Heart right ventricle (tissue), 16 donors: ENCODE measurements at regions not wholly inside any gene's neighbourhood (a gene's known extent, or its start where the extent isn't known, plus 50 kb on each side); places are given as distances from the start of the nearest gene placed in this dataset.

ENCODE experiments used
- ATAC-seq, 8 donors: fragments of 200-7000 bp; cut with Tn5 transposase; one replicate each; pipeline ENCODE4 v1.9.1; 2020; ENCODE audit warnings: mild to moderate bottlenecking in 8 of 8, moderate library complexity in 8 of 8, moderate number of reproducible peaks in 1 of 8
- DNase-seq, 2 donors: peaks; one replicate each; pipeline ENCODE4 v3.0.0-alpha.2; 2020
- H3K27ac ChIP-seq, 10 donors: fragments of 200-600 bp; sonication (generic) in 2 of 10; one replicate each; pipeline versions ENCODE4 v1.5.0 to v1.8.0; 2020 to 2022; ENCODE audit warnings: mild to moderate bottlenecking in 3 of 10
- H3K27me3 ChIP-seq, 7 donors: fragments of 200-600 bp; one replicate each; pipeline ENCODE4 v1.8.0; 2021 to 2022; ENCODE audit warnings: mild to moderate bottlenecking in 2 of 7
- H3K36me3 ChIP-seq, 9 donors: fragments of 200-600 bp; sonication (generic) in 1 of 9; one replicate each; pipeline versions ENCODE4 v1.5.0 to v1.8.0; 2020 to 2022; ENCODE audit warnings: mild to moderate bottlenecking in 2 of 9
- H3K4me1 ChIP-seq, 9 donors: fragments of 200-600 bp; sonication (generic) in 1 of 9; one replicate each; pipeline versions ENCODE4 v1.5.0 to v1.8.0; 2020 to 2022; ENCODE audit warnings: mild to moderate bottlenecking in 4 of 9
- H3K4me3 ChIP-seq, 10 donors: fragments of 200-600 bp; sonication (generic) in 2 of 10; one replicate each; pipeline versions ENCODE4 v1.5.0 to v1.8.0; 2020 to 2022; ENCODE audit warnings: mild to moderate bottlenecking in 7 of 10, moderate library complexity in 2 of 10
- H3K9me3 ChIP-seq, 11 donors: fragments of 200-600 bp in 10 of 11; sonication (generic) in 2 of 11; one replicate each; pipeline versions ENCODE4 v1.5.0 to v1.8.0; 2013 to 2022; ENCODE audit warnings: mild to moderate bottlenecking in 2 of 11, control low read depth in 1 of 11, moderate library complexity in 1 of 11
- WGBS, 2 donors: extraction: QIAGEN DNeasy Blood & Tissue Kit; methylation state at CpG; one replicate each; pipeline ENCODE4 v1.1.7; 2013; ENCODE audit warnings: inconsistent platforms in 1 of 2; 5-methylcytosine and 5-hydroxymethylcytosine counted together
- intact Hi-C, 10 donors: fragments of 100-400 bp; cut with DNase I; formaldehyde crosslinking; loops; one replicate each; pipeline versions ENCODE4 v1.11.1 to v1.14.2; 2022
- TF ChIP-seq, protein P1 (sequence below), 9 donors: fragments of 200-600 bp; sonication (generic) in 2 of 9; IDR thresholded peaks; one replicate each; pipeline versions ENCODE4 v1.5.0 to v1.8.0; 2021 to 2022; ENCODE audit warnings: antibody characterized with exemption in 9 of 9, mild to moderate bottlenecking in 5 of 9, moderate library complexity in 1 of 9
- donor health status: Arrhythmogenic right ventricular cardiomyopathy.
- donor health status: ischemic (EF 13 %, LVEDD 7.1; RV severe dilation, severe dysfunction).
- donor health status: healthy with polysubstance abuse.
- donor health status: DM: no; HTN: yes; CAD: no.
- donor health status: DM: no; HTN: no; CAD: no.
- donor health status: ischemic (EF 25% LVEDD 6.9; RV normal size, moderate dysfunction).
- donor health status: ischemic (EF 25% LVEDD 5.7; RV mildly dilated, moderate dysfunction).
- donor health status: healthy.
- donor health status: DM: yes; HTN: yes; CAD: no.
- donor health status: Ischemic cardiomyopathy.
- donor health status: ischemic (EF 35%, LVEDD 5.7; RV mildly dilated, moderate dysfunction).
- donor health status: nonischemic (EF 11% LVEDD 7.7; RV severe dilation, severe dysfunction).
- donor health status: DM: yes; HTN: yes; CAD: no.
- donor health status: PGD.
- donor health status: ischemic (EF 29% LVEDD 5.4; RV normal size, mild dysfunction).
- donor health status: nonischemic (EF 23%, LVEDD 6.1; RV moderate dilation, normal function).

DNA sequence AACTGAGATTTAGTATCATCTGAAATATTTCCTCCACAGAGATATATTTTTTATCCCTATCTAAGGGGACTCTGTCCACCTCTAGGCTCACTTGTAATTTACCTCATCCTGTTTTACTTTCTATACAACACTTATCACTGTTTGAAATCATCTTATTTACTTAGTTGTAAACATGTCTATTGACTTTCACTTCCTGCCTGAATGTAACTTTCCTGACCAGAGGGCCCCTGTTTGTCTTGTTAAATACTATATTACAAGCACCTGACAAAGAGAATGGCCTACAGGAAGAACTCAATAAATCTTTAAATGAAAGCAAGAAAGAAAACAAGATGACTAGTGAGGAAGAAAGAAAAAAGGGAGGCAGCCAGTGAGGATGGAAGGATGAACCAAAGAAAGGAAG is 1727.5 kb downstream of the LRRC4C start:
- no peaks in the 10 kb centered on the region for H3K4me1 ChIP-seq
- no peak for DNase-seq
- ATAC-seq = no peak
- TF ChIP-seq, protein P1, sequence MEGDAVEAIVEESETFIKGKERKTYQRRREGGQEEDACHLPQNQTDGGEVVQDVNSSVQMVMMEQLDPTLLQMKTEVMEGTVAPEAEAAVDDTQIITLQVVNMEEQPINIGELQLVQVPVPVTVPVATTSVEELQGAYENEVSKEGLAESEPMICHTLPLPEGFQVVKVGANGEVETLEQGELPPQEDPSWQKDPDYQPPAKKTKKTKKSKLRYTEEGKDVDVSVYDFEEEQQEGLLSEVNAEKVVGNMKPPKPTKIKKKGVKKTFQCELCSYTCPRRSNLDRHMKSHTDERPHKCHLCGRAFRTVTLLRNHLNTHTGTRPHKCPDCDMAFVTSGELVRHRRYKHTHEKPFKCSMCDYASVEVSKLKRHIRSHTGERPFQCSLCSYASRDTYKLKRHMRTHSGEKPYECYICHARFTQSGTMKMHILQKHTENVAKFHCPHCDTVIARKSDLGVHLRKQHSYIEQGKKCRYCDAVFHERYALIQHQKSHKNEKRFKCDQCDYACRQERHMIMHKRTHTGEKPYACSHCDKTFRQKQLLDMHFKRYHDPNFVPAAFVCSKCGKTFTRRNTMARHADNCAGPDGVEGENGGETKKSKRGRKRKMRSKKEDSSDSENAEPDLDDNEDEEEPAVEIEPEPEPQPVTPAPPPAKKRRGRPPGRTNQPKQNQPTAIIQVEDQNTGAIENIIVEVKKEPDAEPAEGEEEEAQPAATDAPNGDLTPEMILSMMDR (IDR thresholded peaks at IDR 0.05) = no peak
- no peak overlapping the region for H3K4me3 ChIP-seq
- peaks cover 0 to 18% (median 0%) of the 10 kb centered on the region in 11 donors for H3K9me3 ChIP-seq
- no peaks in the 10 kb centered on the region for H3K27me3 ChIP-seq
- intact Hi-C loops = no loop called here
- no peaks in the 10 kb centered on the region for H3K36me3 ChIP-seq
- no peak overlapping the region for H3K27ac ChIP-seq

- intact Hi-C loops = no loop called here
- Histone ChIP-seq H3K4me3 (no peak overlapping the region), H3K36me3 (no peaks in the 10 kb centered on the region), H3K9me3 (peaks cover 0 to 5% (median 0%) of the 10 kb centered on the region in 11 donors), H3K4me1 (no peaks in the 10 kb centered on the region), H3K27ac (no peak overlapping the region), H3K27me3 (no peaks in the 10 kb centered on the region)
- TF ChIP-seq, protein P1 (IDR thresholded peaks at IDR 0.05) = no peak
- whole genome bisulfite sequencing, 2 donors = 63 to 77% methylated on average over 3 of the region's 3 CpGs
- ATAC-seq (no peak), DNase-seq (no peak)
These were observed 1734.4 kb downstream of the LRRC4C start for GRCh38 chr11:39725081-39725480.

- no peak for DNase-seq
- intact Hi-C loops = no loop called here
These were observed 1735.0 kb downstream of the LRRC4C start for GRCh38 chr11:39724404-39724803.

DNA sequence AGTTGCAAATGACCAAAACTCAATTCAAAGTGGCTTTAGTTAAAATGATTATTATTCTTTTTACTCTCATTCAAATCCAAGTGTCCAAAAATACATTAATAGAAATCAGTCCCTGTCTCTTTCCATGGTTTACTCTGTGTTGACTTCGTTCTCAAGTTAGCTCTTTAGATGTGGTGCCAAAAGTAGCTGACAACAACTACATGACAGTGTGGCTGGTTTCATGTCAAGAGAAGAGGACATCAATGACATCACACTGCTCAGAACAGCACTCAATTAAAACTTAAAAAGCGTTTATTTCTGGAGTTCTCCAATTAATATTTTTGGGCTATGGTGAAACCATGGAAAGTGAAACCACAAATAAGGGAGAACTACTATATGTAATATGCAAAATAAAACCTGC is 1746.9 kb downstream of the LRRC4C start:
- ATAC-seq (no peak), DNase-seq (no peak)
- Histone ChIP-seq H3K9me3 (peaks cover 0 to 13% (median 0%) of the 10 kb centered on the region in 11 donors), H3K27ac (no peak overlapping the region), H3K4me1 (no peaks in the 10 kb centered on the region), H3K36me3 (no peaks in the 10 kb centered on the region), H3K27me3 (no peaks in the 10 kb centered on the region), H3K4me3 (no peak overlapping the region)
- 61 to 62% methylated on average over 2 of the region's 2 CpGs for whole genome bisulfite sequencing, 2 donors
- intact Hi-C loops = no loop called here
- TF ChIP-seq, protein P1 (IDR thresholded peaks at IDR 0.05) = no peak

More at GRCh38 chr11:39724404-39724803, 1735.0 kb downstream of the LRRC4C start:
- ATAC-seq = no peak
- Histone ChIP-seq H3K27ac (no peak overlapping the region), H3K27me3 (no peaks in the 10 kb centered on the region), H3K4me1 (no peaks in the 10 kb centered on the region), H3K4me3 (no peak overlapping the region), H3K9me3 (peaks cover 0 to 5% (median 0%) of the 10 kb centered on the region in 11 donors), H3K36me3 (no peaks in the 10 kb centered on the region)
- 48 to 53% methylated on average over 4 of the region's 4 CpGs for WGBS, 2 donors
- TF ChIP-seq, protein P1 (IDR thresholded peaks at IDR 0.05) = no peak
